OCI-LY1 (cell line): ENCODE measurements at regions not wholly inside any gene's neighbourhood (a gene's known extent, or its start where the extent isn't known, plus 50 kb on each side); places are given as distances from the start of the nearest gene placed in this dataset.

Experiments
- H2AFZ ChIP-seq: fragments of 200-600 bp; sonication (generic), shearing (Covaris generic); 2 replicates; pipeline ENCODE4 v1.6.0; 2014; ENCODE audit warnings: antibody characterized with exemption, mild to moderate bottlenecking, low read length
- H3F3A ChIP-seq: fragments of 200-600 bp; sonication (generic), shearing (Covaris generic); 2 replicates; pipeline ENCODE4 v1.6.0; 2014; ENCODE audit warnings: mild to moderate bottlenecking, antibody characterized with exemption, low read length, moderate library complexity; ENCODE audit not compliant: insufficient read depth
- H3K27ac ChIP-seq: fragments of 200-600 bp; sonication (generic); 2 replicates; pipeline ENCODE4 v1.5.1; 2014; ENCODE audit warnings: low read length, mixed run types, mild to moderate bottlenecking, low read depth; ENCODE audit not compliant: poor library complexity, severe bottlenecking
- H3K27me3 ChIP-seq: fragments of 200-600 bp; sonication (generic); 2 replicates; pipeline ENCODE4 v1.6.0; 2014; ENCODE audit warnings: antibody characterized with exemption, mild to moderate bottlenecking, low read length, moderate library complexity; ENCODE audit not compliant: insufficient read depth
- H3K36me3 ChIP-seq: fragments of 200-600 bp; sonication (generic); 2 replicates; pipeline ENCODE4 v1.6.1; 2014; ENCODE audit warnings: mild to moderate bottlenecking, antibody characterized with exemption, low read length, moderate library complexity, mixed read lengths; ENCODE audit not compliant: insufficient read depth
- H3K4me1 ChIP-seq: fragments of 200-600 bp; sonication (generic); 2 replicates; pipeline ENCODE4 v1.5.1; 2014; ENCODE audit warnings: mild to moderate bottlenecking, low read length, moderate library complexity; ENCODE audit not compliant: insufficient read depth, severe bottlenecking
- H3K4me2 ChIP-seq: fragments of 200-600 bp; sonication (generic), shearing (Covaris generic); 2 replicates; pipeline ENCODE4 v1.6.1; 2014; ENCODE audit warnings: low read length
- H3K4me3 ChIP-seq: fragments of 200-600 bp; sonication (generic); 2 replicates; pipeline ENCODE4 v1.5.1; 2014; ENCODE audit warnings: low read length, low read depth, mild to moderate bottlenecking, mixed read lengths; ENCODE audit not compliant: poor library complexity, severe bottlenecking
- H3K79me2 ChIP-seq: fragments of 200-600 bp; shearing (Covaris generic); 2 replicates; pipeline ENCODE4 v1.6.1; 2016; ENCODE audit warnings: mixed run types, low read length, mixed read lengths; ENCODE audit not compliant: insufficient read depth
- H3K9ac ChIP-seq: fragments of 200-600 bp; sonication (generic), shearing (Covaris generic); 2 replicates; pipeline ENCODE4 v1.6.1; 2014; ENCODE audit warnings: mild to moderate bottlenecking, low read length, mixed read lengths
- H3K9me2 ChIP-seq: fragments of 200-600 bp; sonication (generic), shearing (Covaris generic); 2 replicates; pipeline ENCODE4 v1.6.1; 2014; ENCODE audit warnings: low read depth, mild to moderate bottlenecking, low read length, mixed read lengths
- H3K9me3 ChIP-seq: fragments of 200-600 bp; shearing (Covaris generic); 2 replicates; pipeline ENCODE4 v1.6.1; 2014; ENCODE audit warnings: low read length, mixed read lengths
- H4K20me1 ChIP-seq: fragments of 200-600 bp; sonication (generic), shearing (Covaris generic); 2 replicates; pipeline ENCODE4 v1.6.0; 2016; ENCODE audit warnings: mild to moderate bottlenecking, low read length; ENCODE audit not compliant: insufficient read depth
- CTCF ChIP-seq: fragments of 200-600 bp; sonication (generic), shearing (Covaris generic); IDR thresholded peaks from 2 replicates; pipeline ENCODE4 v1.5.1; 2017; ENCODE audit warnings: mild to moderate bottlenecking, antibody characterized with exemption, low read length, moderate library complexity, mixed read lengths
- EZH2 ChIP-seq: fragments of 200-600 bp; sonication (generic), shearing (Covaris generic); IDR thresholded peaks from 2 replicates; pipeline ENCODE4 v1.8.0; 2017; ENCODE audit warnings: borderline replicate concordance, mixed run types, mild to moderate bottlenecking, antibody characterized with exemption, low read length, moderate library complexity, mixed read lengths

GRCh38 chr2:217326238-217327022, 466.6 kb upstream of the TNP1 start:
- no peaks in the 10 kb centered on the region for H3K4me1 ChIP-seq
- no peaks in the 10 kb centered on the region for H3K9me3 ChIP-seq
- no peak overlapping the region for H3K4me3 ChIP-seq
- no peaks in the 10 kb centered on the region for H3K9me2 ChIP-seq
- no peaks in the 10 kb centered on the region for H3K36me3 ChIP-seq
- no peak overlapping the region for H3K27ac ChIP-seq
- no peaks in the 10 kb centered on the region; the same call in 1 of the 2 replicates for H3K27me3 ChIP-seq
- H3F3A ChIP-seq: no peaks in the 10 kb centered on the region
- H3K79me2 ChIP-seq: no peaks in the 10 kb centered on the region
- no peak overlapping the region for H2AFZ ChIP-seq
- no peak overlapping the region for H3K9ac ChIP-seq
- H3K4me2 ChIP-seq: no peak overlapping the region
- no peaks in the 10 kb centered on the region for H4K20me1 ChIP-seq
- TF ChIP-seq CTCF (no peak), EZH2 (no peak)

- Histone ChIP-seq H4K20me1 (no peaks in the 10 kb centered on the region), H3F3A (no peaks in the 10 kb centered on the region), H3K27me3 (no peaks in the 10 kb centered on the region; the same call in 1 of the 2 replicates), H3K4me1 (no peaks in the 10 kb centered on the region), H3K36me3 (no peaks in the 10 kb centered on the region), H3K79me2 (no peaks in the 10 kb centered on the region), H3K9me3 (no peaks in the 10 kb centered on the region), H3K27ac (no peak overlapping the region), H3K9me2 (no peaks in the 10 kb centered on the region), H3K9ac (no peak overlapping the region), H3K4me3 (no peak overlapping the region), H2AFZ (no peak overlapping the region), H3K4me2 (no peak overlapping the region)
- TF ChIP-seq EZH2: no peak
- no peak for TF ChIP-seq CTCF
Observed at GRCh38 chr2:217325816-217326215, 466.0 kb upstream of the TNP1 start.

GRCh38 chr2:217325251-217325650, 465.4 kb upstream of the TNP1 start:
- no peak for TF ChIP-seq CTCF
- Histone ChIP-seq H4K20me1 (no peaks in the 10 kb centered on the region), H3K4me2 (no peak overlapping the region), H3K27me3 (no peaks in the 10 kb centered on the region; the same call in 1 of the 2 replicates), H3K27ac (no peak overlapping the region), H3K4me3 (no peak overlapping the region), H3K36me3 (no peaks in the 10 kb centered on the region), H3K9ac (no peak overlapping the region), H2AFZ (no peak overlapping the region), H3K4me1 (no peaks in the 10 kb centered on the region), H3K9me3 (no peaks in the 10 kb centered on the region), H3K79me2 (no peaks in the 10 kb centered on the region), H3F3A (no peaks in the 10 kb centered on the region), H3K9me2 (no peaks in the 10 kb centered on the region)
